Osteoblast (primary cell): ENCODE measurements at regions not wholly inside any gene's neighbourhood (a gene's known extent, or its start where the extent isn't known, plus 50 kb on each side); places are given as distances from the start of the nearest gene placed in this dataset.

Experiments used
- DNase-seq: peaks from one replicate; pipeline ENCODE4 v3.0.0; 2011; ENCODE audit warnings: low spot score, mixed read lengths; ENCODE audit not compliant: insufficient read length; ENCODE audit errors: missing footprints
- H2AFZ ChIP-seq: 2 replicates; pipeline ENCODE4 v1.6.0; 2011; ENCODE audit warnings: mild to moderate bottlenecking, low read length
- H3K27ac ChIP-seq: 2 replicates; pipeline ENCODE4 v1.5.1; 2011; ENCODE audit warnings: mild to moderate bottlenecking, low read depth, low read length, moderate library complexity
- H3K27me3 ChIP-seq: 2 replicates; pipeline ENCODE4 v1.6.0; 2012; ENCODE audit warnings: mild to moderate bottlenecking, control low read depth, inconsistent platforms, low read length, moderate library complexity; ENCODE audit not compliant: insufficient read depth
- H3K36me3 ChIP-seq: 2 replicates; pipeline ENCODE4 v1.5.1; 2011; ENCODE audit warnings: mild to moderate bottlenecking, low read length, control low read depth, moderate library complexity; ENCODE audit not compliant: insufficient read depth
- H3K4me1 ChIP-seq: 2 replicates; pipeline ENCODE4 v1.5.1; 2011; ENCODE audit warnings: mild to moderate bottlenecking, low read length, control low read depth, moderate library complexity; ENCODE audit not compliant: insufficient read depth
- H3K4me2 ChIP-seq: 2 replicates; pipeline ENCODE4 v1.6.0; 2011; ENCODE audit warnings: mild to moderate bottlenecking, low read length; ENCODE audit not compliant: insufficient read depth
- H3K4me3 ChIP-seq: fragments of 200-600 bp; sonication (generic); 3 replicates; pipeline ENCODE4 v1.5.1; 2012; ENCODE audit warnings: mild to moderate bottlenecking, low read length, inconsistent platforms; ENCODE audit not compliant: insufficient read depth
- H3K79me2 ChIP-seq: 2 replicates; pipeline ENCODE4 v1.6.0; 2012; ENCODE audit warnings: mild to moderate bottlenecking, low read length, control low read depth, inconsistent platforms; ENCODE audit not compliant: insufficient read depth
- H3K9me3 ChIP-seq: 2 replicates; pipeline ENCODE4 v1.5.1; 2011; ENCODE audit warnings: low read depth, low read length, control low read depth
- H4K20me1 ChIP-seq: 2 replicates; pipeline ENCODE4 v1.6.0; 2012; ENCODE audit warnings: mild to moderate bottlenecking, low read length, control low read depth; ENCODE audit not compliant: insufficient read depth
- TF ChIP-seq, protein P1 (sequence below): IDR thresholded peaks from 2 replicates; pipeline ENCODE4 v1.5.1; 2011; ENCODE audit warnings: mild to moderate bottlenecking, low read depth, low read length, moderate library complexity; ENCODE audit errors: extremely low read depth

DNA sequence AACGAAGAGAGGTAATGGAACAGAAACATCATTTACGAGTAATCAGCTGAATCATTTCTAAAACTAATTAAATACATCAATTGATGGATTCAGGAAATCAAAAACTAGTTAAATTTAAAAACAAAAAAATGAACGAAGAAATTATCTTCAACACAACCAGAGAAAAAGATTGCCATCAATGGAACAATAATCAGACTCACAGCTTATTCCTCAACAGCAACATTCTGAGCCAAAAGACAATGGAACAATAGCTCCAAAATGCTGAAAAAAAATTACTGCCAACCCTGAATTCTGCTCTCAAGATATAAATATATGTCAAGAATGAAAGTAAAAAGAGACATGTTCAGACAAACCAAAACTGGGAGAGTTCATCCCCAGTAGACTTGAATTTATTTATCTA is 65.5 kb upstream of the KLF3 start:
- Histone ChIP-seq H3K36me3 (no peaks in the 10 kb centered on the region), H3K4me2 (no peak overlapping the region), H3K27me3 (no peaks in the 10 kb centered on the region), H3K79me2 (no peaks in the 10 kb centered on the region), H2AFZ (no peak overlapping the region), H3K4me3 (no peak overlapping the region), H3K9me3 (no peaks in the 10 kb centered on the region), H3K27ac (no peak overlapping the region), H3K4me1 (peaks cover 8% of the 10 kb centered on the region), H4K20me1 (no peaks in the 10 kb centered on the region)
- DNase-seq: no peak
- TF ChIP-seq, protein P1, sequence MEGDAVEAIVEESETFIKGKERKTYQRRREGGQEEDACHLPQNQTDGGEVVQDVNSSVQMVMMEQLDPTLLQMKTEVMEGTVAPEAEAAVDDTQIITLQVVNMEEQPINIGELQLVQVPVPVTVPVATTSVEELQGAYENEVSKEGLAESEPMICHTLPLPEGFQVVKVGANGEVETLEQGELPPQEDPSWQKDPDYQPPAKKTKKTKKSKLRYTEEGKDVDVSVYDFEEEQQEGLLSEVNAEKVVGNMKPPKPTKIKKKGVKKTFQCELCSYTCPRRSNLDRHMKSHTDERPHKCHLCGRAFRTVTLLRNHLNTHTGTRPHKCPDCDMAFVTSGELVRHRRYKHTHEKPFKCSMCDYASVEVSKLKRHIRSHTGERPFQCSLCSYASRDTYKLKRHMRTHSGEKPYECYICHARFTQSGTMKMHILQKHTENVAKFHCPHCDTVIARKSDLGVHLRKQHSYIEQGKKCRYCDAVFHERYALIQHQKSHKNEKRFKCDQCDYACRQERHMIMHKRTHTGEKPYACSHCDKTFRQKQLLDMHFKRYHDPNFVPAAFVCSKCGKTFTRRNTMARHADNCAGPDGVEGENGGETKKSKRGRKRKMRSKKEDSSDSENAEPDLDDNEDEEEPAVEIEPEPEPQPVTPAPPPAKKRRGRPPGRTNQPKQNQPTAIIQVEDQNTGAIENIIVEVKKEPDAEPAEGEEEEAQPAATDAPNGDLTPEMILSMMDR: no peak

DNA sequence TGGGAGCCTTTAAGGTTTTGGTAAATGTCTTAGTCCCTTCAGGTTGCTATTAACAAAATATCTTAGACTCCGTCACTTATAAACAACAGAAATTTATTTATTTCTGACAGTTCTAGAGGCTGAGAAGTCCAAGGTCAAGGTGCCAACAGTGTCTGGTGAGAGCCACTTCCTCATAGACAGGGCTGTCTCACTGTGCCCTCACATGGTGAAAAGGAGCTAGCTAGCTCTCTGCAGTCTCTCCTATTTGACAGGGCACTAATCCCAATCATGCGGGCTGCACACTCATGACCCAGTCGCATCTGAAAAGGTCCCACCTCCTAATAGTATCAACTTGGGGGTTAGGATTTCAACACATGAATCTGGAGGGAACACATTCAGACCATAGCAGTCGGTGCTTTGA is 63.4 kb upstream of the KLF3 start:
- H3K9me3 ChIP-seq: no peaks in the 10 kb centered on the region
- no peak overlapping the region for H2AFZ ChIP-seq
- no peaks in the 10 kb centered on the region for H3K36me3 ChIP-seq
- H4K20me1 ChIP-seq: no peaks in the 10 kb centered on the region
- H3K79me2 ChIP-seq: no peaks in the 10 kb centered on the region
- H3K4me2 ChIP-seq: no peak overlapping the region
- H3K4me1 ChIP-seq: peaks cover 8% of the 10 kb centered on the region
- no peak for DNase-seq
- no peak overlapping the region for H3K4me3 ChIP-seq
- peaks cover 4% of the 10 kb centered on the region for H3K27me3 ChIP-seq
- no peak overlapping the region for H3K27ac ChIP-seq
- TF ChIP-seq, protein P1: no peak

- TF ChIP-seq, protein P1: no peak
- Histone ChIP-seq H2AFZ (no peak overlapping the region), H3K9me3 (no peaks in the 10 kb centered on the region), H3K27ac (no peak overlapping the region), H3K36me3 (no peaks in the 10 kb centered on the region), H3K4me3 (no peak overlapping the region), H3K4me2 (no peak overlapping the region), H4K20me1 (no peaks in the 10 kb centered on the region), H3K79me2 (no peaks in the 10 kb centered on the region), H3K27me3 (peaks cover 4% of the 10 kb centered on the region), H3K4me1 (peaks cover 8% of the 10 kb centered on the region)
- DNase-seq: no peak
Observed at GRCh38 chr4:38601244-38601915, 62.6 kb upstream of the KLF3 start.

DNA sequence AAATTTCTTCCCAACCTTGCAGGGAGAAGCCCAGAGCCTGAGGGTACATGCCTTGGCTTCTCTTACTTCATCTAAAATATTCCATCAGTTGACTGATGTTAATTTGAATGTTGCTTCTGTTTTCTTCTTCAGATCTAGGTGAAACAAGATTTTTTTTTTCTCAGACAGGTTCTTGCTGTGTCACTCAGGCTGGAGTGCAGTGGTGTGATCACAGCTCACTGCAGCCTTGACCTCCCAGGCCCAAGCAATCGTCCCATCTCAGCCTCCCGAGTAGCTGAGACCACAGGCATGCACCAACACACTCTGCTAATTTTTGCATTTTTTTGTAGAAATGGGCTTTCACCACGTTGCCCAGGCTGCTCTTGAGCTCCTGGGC is 62.1 kb upstream of the KLF3 start:
- H3K4me3 ChIP-seq: no peak overlapping the region
- TF ChIP-seq, protein P1: no peak
- no peaks in the 10 kb centered on the region for H3K36me3 ChIP-seq
- no peaks in the 10 kb centered on the region for H3K79me2 ChIP-seq
- no peaks in the 10 kb centered on the region for H4K20me1 ChIP-seq
- H3K4me2 ChIP-seq: no peak overlapping the region
- no peak overlapping the region for H2AFZ ChIP-seq
- no peak for DNase-seq
- H3K27me3 ChIP-seq: peaks cover 4% of the 10 kb centered on the region
- peaks cover 8% of the 10 kb centered on the region for H3K4me1 ChIP-seq
- no peak overlapping the region for H3K27ac ChIP-seq
- H3K9me3 ChIP-seq: no peaks in the 10 kb centered on the region
